ENCODE measurements at regions not wholly inside any gene's neighbourhood (a gene's known extent, or its start where the extent isn't known, plus 50 kb on each side); places are given as distances from the start of the nearest gene placed in this dataset.
A peak's percentile ranks its signal among the peaks of the same experiment; 100 is the strongest.

- Histone ChIP-seq H3K27me3 (ENCODE audit: control insufficient read depth in 1 of 2, insufficient read depth in 2 of 2, low read length in 2 of 2) (no peaks in the 10 kb centered on the region), H3K27ac (ENCODE audit: extremely low read length, insufficient read depth, low read length) (no peak overlapping the region), H3K4me2 (ENCODE audit: low read depth, low read length) (peak overlapping the region; percentile 57), H2AFZ (ENCODE audit: low read length) (no peak overlapping the region), H3K36me3 (replicated peaks in 1 of 2; ENCODE audit: control insufficient read depth in 1 of 2, insufficient read depth in 2 of 2, low read length in 2 of 2) (no peaks in the 10 kb centered on the region), H3K9ac (ENCODE audit: insufficient read depth, low read depth, low read length) (peak overlapping the region; percentile 17; the same call in 1 of the 2 replicates), H3K4me3 (replicated peaks in 1 of 3; ENCODE audit: insufficient read depth in 1 of 3, low read depth in 2 of 3, low read length in 3 of 3) (peak overlapping the region; percentile 46 to 61 (median 50)), H3K79me2 (ENCODE audit: insufficient read depth, low read length) (peaks cover 19% of the 10 kb centered on the region), H3K4me1 (ENCODE audit: insufficient read depth, low read length) (no peaks in the 10 kb centered on the region), H4K20me1 (ENCODE audit: insufficient read depth, low read length) (no peaks in the 10 kb centered on the region), H3K9me3 (ENCODE audit: low read length) (peaks cover 93% of the 10 kb centered on the region)
- ATAC-seq (no peak), DNase-seq (ENCODE audit: low spot score) (no peak), FAIRE-seq (no peak)
- ChIA-PET POLR2A (no interaction called here), CTCF (ENCODE audit: low intra/inter-chr PET ratio, low total read pairs) (no interaction called here)
- TF ChIP-seq EED (CRISPR knock-in tag; IDR thresholded peaks at IDR 0.05) (no peak), REL (CRISPR knock-in tag; conservative IDR thresholded peaks at IDR 0.05) (no peak), ZMAT3 (CRISPR knock-in tag; conservative IDR thresholded peaks at IDR 0.05) (no peak), ZNF770 (CRISPR knock-in tag; IDR thresholded peaks at IDR 0.05) (no peak), ZNF691 (CRISPR knock-in tag; IDR thresholded peaks at IDR 0.05; ENCODE audit: borderline replicate concordance, low read depth) (no peak)
- no TSS peak for BruUV-seq (replicated peaks)
- whole genome bisulfite sequencing (ENCODE audit: low lambda C conversion rate): 17% methylated on average over 5 of the region's 5 CpGs
- intact Hi-C loops (cut with micrococcal nuclease; ENCODE audit: unreplicated experiment) (no loop called here), in situ Hi-C loops (cut with HindIII; ENCODE audit: extremely low pct_ligation_motif_present, low pct_unique_long_range_greater_than_20kb) (no loop called here)
Observed at GRCh38 chr1:104467590-104467989, 717.9 kb downstream of the AMY1C start.

GRCh38 chr1:104468282-104468681 is 718.6 kb downstream of the AMY1C start:
- FAIRE-seq (no peak), DNase-seq (ENCODE audit: low spot score) (peak; percentile 46), ATAC-seq (peak; percentile 83)
- BruUV-seq (replicated peaks): no TSS peak
- intact Hi-C loops (cut with micrococcal nuclease; ENCODE audit: unreplicated experiment) (no loop called here), in situ Hi-C loops (cut with HindIII; ENCODE audit: extremely low pct_ligation_motif_present, low pct_unique_long_range_greater_than_20kb) (no loop called here)
- Histone ChIP-seq H3K9me3 (ENCODE audit: low read length) (peaks cover 93% of the 10 kb centered on the region), H2AFZ (ENCODE audit: low read length) (no peak overlapping the region), H3K27ac (ENCODE audit: extremely low read length, insufficient read depth, low read length) (no peak overlapping the region), H3K4me2 (ENCODE audit: low read depth, low read length) (peak overlapping the region; percentile 57; the same call in 1 of the 2 replicates), H4K20me1 (ENCODE audit: insufficient read depth, low read length) (no peaks in the 10 kb centered on the region), H3K79me2 (ENCODE audit: insufficient read depth, low read length) (peaks cover 19% of the 10 kb centered on the region), H3K36me3 (replicated peaks in 1 of 2; ENCODE audit: control insufficient read depth in 1 of 2, insufficient read depth in 2 of 2, low read length in 2 of 2) (no peaks in the 10 kb centered on the region), H3K4me3 (replicated peaks in 1 of 3; ENCODE audit: insufficient read depth in 1 of 3, low read depth in 2 of 3, low read length in 3 of 3) (peak overlapping the region; percentile 46 to 61 (median 50); a peak in 4 of 6 replicates), H3K4me1 (ENCODE audit: insufficient read depth, low read length) (no peaks in the 10 kb centered on the region), H3K27me3 (ENCODE audit: control insufficient read depth in 1 of 2, insufficient read depth in 2 of 2, low read length in 2 of 2) (no peaks in the 10 kb centered on the region), H3K9ac (ENCODE audit: insufficient read depth, low read depth, low read length) (no peak overlapping the region)
- POLR2A ChIA-PET: no interaction called here
- CTCF ChIA-PET (ENCODE audit: low intra/inter-chr PET ratio, low total read pairs): no interaction called here
- 0% methylated on average over 4 of the region's 4 CpGs for WGBS (ENCODE audit: low lambda C conversion rate)
- peak; percentile 21; the same call in 1 of the 2 replicates for TF ChIP-seq PATZ1 (CRISPR knock-in tag; IDR thresholded peaks at IDR 0.05)
- peak; percentile 23; the same call in 1 of the 2 replicates for TF ChIP-seq TRIM24 (CRISPR knock-in tag; IDR thresholded peaks at IDR 0.05)
- TF ChIP-seq EP300 (IDR thresholded peaks at IDR 0.05; ENCODE audit: low read depth in 2 of 2, low read length in 2 of 2): peak in 1 of 2 experiments; percentile 49; a peak in 1 of 4 replicates
- TF ChIP-seq EP300 (CRISPR knock-in tag; IDR thresholded peaks at IDR 0.05; ENCODE audit: borderline replicate concordance): no peak
- TF ChIP-seq CREB1 (IDR thresholded peaks at IDR 0.05): no peak
- peak; percentile 27; the same call in 1 of the 2 replicates for TF ChIP-seq CREB1 (CRISPR knock-in tag; IDR thresholded peaks at IDR 0.05)
- TF ChIP-seq NR2F6 (IDR thresholded peaks at IDR 0.05): peak; percentile 13; the same call in 1 of the 2 replicates
- no peak for TF ChIP-seq NR2F6 (CRISPR knock-in tag; IDR thresholded peaks at IDR 0.05)
- TF ChIP-seq ZBTB14 (CRISPR knock-in tag; IDR thresholded peaks at IDR 0.05): no peak
